Sciatic nerve (tissue), 2 donors: ENCODE measurements at regions not wholly inside any gene's neighbourhood (a gene's known extent, or its start where the extent isn't known, plus 50 kb on each side); places are given as distances from the start of the nearest gene placed in this dataset.
"Not testable (repeated sequence)": the region's sequence is repeated elsewhere in the genome, so short reads cannot be mapped to it uniquely, and the experiment has no call there.

Source experiments
- ATAC-seq: fragments of 200-7000 bp; cut with Tn5 transposase; one replicate; pipeline ENCODE4 v1.9.1; 2020; ENCODE audit warnings: mild to moderate bottlenecking, moderate library complexity
- DNase-seq: peaks from one replicate; pipeline ENCODE4 v3.0.0-alpha.2; 2020; ENCODE audit warnings: low spot score
- intact Hi-C: fragments of 100-400 bp; cut with DNase I; formaldehyde crosslinking; loops from one replicate; pipeline ENCODE4 v1.14.2; 2022
- donor health status: DM: no; HTN: no; CAD: no.
- donor health status: DM: no; HTN: no; CAD: no.

GRCh38 chr4:121616449-121616848, 80.3 kb downstream of the ANXA5 start:
- ATAC-seq, intact Hi-C loops, DNase-seq: not testable (repeated sequence)

- DNase-seq (no peak), ATAC-seq (no peak)
- intact Hi-C loops: no loop called here
These were observed 82.7 kb downstream of the ANXA5 start for GRCh38 chr4:121614101-121614500.

GRCh38 chr4:121599049-121599448, 97.7 kb downstream of the ANXA5 start:
- ATAC-seq: no peak
- DNase-seq: no peak
- intact Hi-C loops: no loop called here

- DNase-seq (no peak), ATAC-seq (no peak)
- intact Hi-C loops: no loop called here
These were observed 99.3 kb downstream of the ANXA5 start for GRCh38 chr4:121597346-121597934.

- intact Hi-C loops: no loop called here
- ATAC-seq: peak; percentile 95
These were observed 101.8 kb downstream of the ANXA5 start for GRCh38 chr4:121594796-121595526.

GRCh38 chr4:121593760-121594159, 103.0 kb downstream of the ANXA5 start:
- DNase-seq: no peak
- intact Hi-C loops: no loop called here
- ATAC-seq: no peak

More at GRCh38 chr4:121594796-121595526, 101.8 kb downstream of the ANXA5 start:
- no peak for DNase-seq

GRCh38 chr4:121592257-121592656, 104.5 kb downstream of the ANXA5 start:
- DNase-seq, intact Hi-C loops, ATAC-seq: not testable (repeated sequence)

GRCh38 chr4:121584836-121585235, 111.9 kb downstream of the ANXA5 start:
- intact Hi-C loops: no loop called here
- no peak for ATAC-seq
- DNase-seq: no peak

- intact Hi-C loops: no loop called here
- ATAC-seq (no peak), DNase-seq (no peak)
These were observed 113.4 kb downstream of the ANXA5 start for GRCh38 chr4:121583396-121583795.

- DNase-seq (no peak), ATAC-seq (no peak)
- intact Hi-C loops: no loop called here
These were observed 114.5 kb downstream of the ANXA5 start for GRCh38 chr4:121582296-121582695.

- DNase-seq, ATAC-seq, intact Hi-C loops: not testable (repeated sequence)
These were observed 121.4 kb downstream of the ANXA5 start for GRCh38 chr4:121575392-121575791.

GRCh38 chr4:121574618-121575017, 122.2 kb downstream of the ANXA5 start:
- intact Hi-C loops: no loop called here
- no peak for DNase-seq
- no peak for ATAC-seq

- no peak for ATAC-seq
- no peak for DNase-seq
- intact Hi-C loops: no loop called here
These were observed 129.0 kb downstream of the ANXA5 start for GRCh38 chr4:121567748-121568147.

- ATAC-seq: no peak
- intact Hi-C loops: no loop called here
These were observed 131.9 kb downstream of the ANXA5 start for GRCh38 chr4:121564840-121565375.

GRCh38 chr4:121562811-121563210, 134.0 kb downstream of the ANXA5 start:
- intact Hi-C loops: no loop called here
- DNase-seq (no peak), ATAC-seq (no peak)

More at GRCh38 chr4:121564840-121565375, 131.9 kb downstream of the ANXA5 start:
- no peak for DNase-seq

- DNase-seq: no peak
- intact Hi-C loops: no loop called here
- peak; percentile 86 for ATAC-seq
These were observed 141.3 kb downstream of the ANXA5 start for GRCh38 chr4:121555315-121556107.

- intact Hi-C loops: no loop called here
- DNase-seq (no peak), ATAC-seq (peak; percentile 89)
These were observed 142.4 kb downstream of the ANXA5 start for GRCh38 chr4:121554382-121554781.

- ATAC-seq (peak; percentile 81), DNase-seq (no peak)
- intact Hi-C loops: no loop called here
These were observed 144.9 kb downstream of the ANXA5 start for GRCh38 chr4:121551881-121552280.

- ATAC-seq (no peak), DNase-seq (no peak)
- intact Hi-C loops: no loop called here
These were observed 145.5 kb downstream of the ANXA5 start for GRCh38 chr4:121551271-121551670.

- intact Hi-C loops: no loop called here
- DNase-seq (no peak), ATAC-seq (no peak)
These were observed 155.1 kb downstream of the ANXA5 start for GRCh38 chr4:121541696-121542095.
